ENCODE measurements at regions not wholly inside any gene's neighbourhood (a gene's known extent, or its start where the extent isn't known, plus 50 kb on each side); places are given as distances from the start of the nearest gene placed in this dataset.

- DNase-seq (ENCODE audit: low read depth, low spot score) = no peak
These were observed 517.8 kb upstream of the IGFBP7 start for GRCh38 chr4:57628004-57628403.

GRCh38 chr4:57614257-57614932 is 504.2 kb upstream of the IGFBP7 start:
- DNase-seq (ENCODE audit: low read depth, low spot score) = no peak

GRCh38 chr4:57612279-57612678 is 502.1 kb upstream of the IGFBP7 start:
- no peak for DNase-seq (ENCODE audit: low read depth, low spot score)

GRCh38 chr4:57607566-57608180 is 497.5 kb upstream of the IGFBP7 start:
- no peak for DNase-seq (ENCODE audit: low read depth, low spot score)

- DNase-seq (ENCODE audit: low read depth, low spot score) = no peak
These were observed 495.2 kb upstream of the IGFBP7 start for GRCh38 chr4:57605376-57605775.

- DNase-seq (ENCODE audit: low read depth, low spot score) = no peak
These were observed 492.0 kb upstream of the IGFBP7 start for GRCh38 chr4:57602141-57602540.

GRCh38 chr4:57591073-57591472 is 480.9 kb upstream of the IGFBP7 start:
- DNase-seq (ENCODE audit: low read depth, low spot score) = no peak

GRCh38 chr4:57588557-57588956 is 478.4 kb upstream of the IGFBP7 start:
- no peak for DNase-seq (ENCODE audit: low read depth, low spot score)

GRCh38 chr4:57580710-57581599 is 470.8 kb upstream of the IGFBP7 start:
- no peak for DNase-seq (ENCODE audit: low read depth, low spot score)

GRCh38 chr4:57575426-57575825 is 465.2 kb upstream of the IGFBP7 start:
- no peak for DNase-seq (ENCODE audit: low read depth, low spot score)

- DNase-seq (ENCODE audit: low read depth, low spot score) = no peak
These were observed 444.4 kb upstream of the IGFBP7 start for GRCh38 chr4:57554556-57555092.

GRCh38 chr4:57553728-57554127 is 443.5 kb upstream of the IGFBP7 start:
- DNase-seq (ENCODE audit: low read depth, low spot score) = no peak

- DNase-seq (ENCODE audit: low read depth, low spot score) = no peak
These were observed 440.0 kb upstream of the IGFBP7 start for GRCh38 chr4:57550198-57550597.

- DNase-seq (ENCODE audit: low read depth, low spot score) = no peak
These were observed 438.7 kb upstream of the IGFBP7 start for GRCh38 chr4:57548856-57549255.

- DNase-seq (ENCODE audit: low read depth, low spot score) = no peak
These were observed 434.8 kb upstream of the IGFBP7 start for GRCh38 chr4:57544811-57545654.

GRCh38 chr4:57504797-57505530 is 394.8 kb upstream of the IGFBP7 start:
- no peak for DNase-seq (ENCODE audit: low read depth, low spot score)

GRCh38 chr4:57504139-57504538 is 394.0 kb upstream of the IGFBP7 start:
- DNase-seq (ENCODE audit: low read depth, low spot score) = no peak

GRCh38 chr4:57501720-57502119 is 391.5 kb upstream of the IGFBP7 start:
- no peak for DNase-seq (ENCODE audit: low read depth, low spot score)

GRCh38 chr4:57499786-57500185 is 389.6 kb upstream of the IGFBP7 start:
- no peak for DNase-seq (ENCODE audit: low read depth, low spot score)

GRCh38 chr4:57498251-57498650 is 388.1 kb upstream of the IGFBP7 start:
- no peak for DNase-seq (ENCODE audit: low read depth, low spot score)

Measured in pulmonary artery endothelial cell (primary cell).